T-helper 2 cell treated with Interferon-gamma antibody and Interleukin-4, amounts not matched to agents 5 μg/mL and 100 μg/mL, for 36 hours (primary cell): ENCODE measurements at regions not wholly inside any gene's neighbourhood (a gene's known extent, or its start where the extent isn't known, plus 50 kb on each side); places are given as distances from the start of the nearest gene placed in this dataset.

Experiments
- DNase-seq: peaks from one replicate; pipeline ENCODE4 v3.0.0; 2021; ENCODE audit warnings: low spot score
- H3K27ac Mint-ChIP-seq: one replicate; pipeline ENCODE4 v1.8.0; 2021; ENCODE audit warnings: mild to moderate bottlenecking, mixed read lengths
- H3K27me3 Mint-ChIP-seq: one replicate; pipeline ENCODE4 v1.8.0; 2021; ENCODE audit warnings: low read depth, mixed read lengths
- H3K36me3 Mint-ChIP-seq: one replicate; pipeline ENCODE4 v1.8.0; 2021; ENCODE audit warnings: low read depth, mixed read lengths
- H3K4me1 Mint-ChIP-seq: one replicate; pipeline ENCODE4 v1.8.0; 2021; ENCODE audit warnings: low read depth, mixed read lengths
- H3K4me3 Mint-ChIP-seq: one replicate; pipeline ENCODE4 v1.8.0; 2022; ENCODE audit warnings: mild to moderate bottlenecking, moderate library complexity, mixed read lengths
- H3K9me3 Mint-ChIP-seq: one replicate; pipeline ENCODE4 v1.8.0; 2021; ENCODE audit warnings: mixed read lengths

- peaks cover 7% of the 10 kb centered on the region for H3K27me3 Mint-ChIP-seq
- DNase-seq = no peak
These were observed 86.7 kb upstream of the CLDN14 start for GRCh38 chr21:36566644-36567043.

DNA sequence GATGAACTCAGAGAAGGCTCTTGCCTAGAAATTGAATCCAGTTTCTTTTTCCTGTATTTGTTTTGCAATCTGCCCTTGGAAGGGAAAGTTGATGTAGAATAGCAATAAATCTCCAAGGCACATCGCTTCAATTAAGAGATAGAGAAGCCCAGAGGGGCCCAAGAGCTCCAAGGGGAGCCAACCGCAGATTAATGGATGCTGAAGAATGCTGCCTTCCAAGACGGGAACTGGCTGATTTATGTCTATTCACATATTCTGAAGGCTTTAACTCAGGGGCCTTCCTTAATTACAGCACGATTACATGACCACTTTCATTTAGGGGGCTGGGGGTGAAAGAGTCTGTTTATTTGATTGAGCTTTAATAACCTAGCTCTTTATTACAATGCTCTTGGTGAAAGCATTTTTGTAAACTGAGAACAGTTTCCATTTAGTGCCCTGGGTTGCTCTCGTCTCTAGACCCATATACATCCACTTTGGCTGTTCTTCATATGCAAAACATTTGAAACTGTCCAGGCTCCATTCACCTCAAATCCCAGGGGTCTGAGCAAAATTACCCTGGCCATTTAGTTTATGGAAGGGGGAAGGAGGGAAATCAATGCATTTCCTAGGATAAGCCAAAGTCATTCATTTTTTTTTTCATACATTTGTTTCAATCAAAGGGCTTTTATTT, 87.4 kb upstream of the CLDN14 start:
- no peaks in the 10 kb centered on the region for H3K4me1 Mint-ChIP-seq
- H3K27ac Mint-ChIP-seq = no peak overlapping the region
- H3K4me3 Mint-ChIP-seq = no peak overlapping the region
- H3K9me3 Mint-ChIP-seq = no peaks in the 10 kb centered on the region
- peaks cover 7% of the 10 kb centered on the region for H3K27me3 Mint-ChIP-seq
- no peak for DNase-seq
- no peaks in the 10 kb centered on the region for H3K36me3 Mint-ChIP-seq

More at GRCh38 chr21:36566644-36567043, 86.7 kb upstream of the CLDN14 start:
- Mint-ChIP-seq H3K36me3 (no peaks in the 10 kb centered on the region), H3K4me1 (peaks cover 2% of the 10 kb centered on the region), H3K27ac (no peak overlapping the region), H3K4me3 (no peak overlapping the region), H3K9me3 (no peaks in the 10 kb centered on the region)

DNA sequence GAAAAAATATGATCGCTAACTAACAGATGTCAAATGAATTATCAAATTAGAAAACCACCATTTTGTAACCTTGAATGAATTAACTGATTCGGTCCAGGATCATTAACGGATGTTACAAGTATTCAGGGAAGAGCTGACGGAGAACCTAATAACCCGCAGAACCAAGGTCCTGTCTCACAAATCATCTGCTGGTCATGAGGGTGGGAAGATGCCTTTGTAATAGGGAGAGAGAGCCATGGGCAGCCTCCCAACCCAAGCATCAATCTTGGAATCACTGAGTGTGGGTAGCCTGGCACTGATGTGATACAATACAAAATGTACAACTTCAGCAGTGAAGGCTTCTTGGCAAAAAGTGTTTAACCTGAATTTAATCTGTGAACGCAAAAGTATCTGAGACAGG, 89.6 kb upstream of the CLDN14 start:
- Mint-ChIP-seq H3K27ac (no peak overlapping the region), H3K36me3 (no peaks in the 10 kb centered on the region), H3K9me3 (no peaks in the 10 kb centered on the region), H3K27me3 (peaks cover 4% of the 10 kb centered on the region), H3K4me1 (no peaks in the 10 kb centered on the region), H3K4me3 (no peak overlapping the region)
- no peak for DNase-seq

DNA sequence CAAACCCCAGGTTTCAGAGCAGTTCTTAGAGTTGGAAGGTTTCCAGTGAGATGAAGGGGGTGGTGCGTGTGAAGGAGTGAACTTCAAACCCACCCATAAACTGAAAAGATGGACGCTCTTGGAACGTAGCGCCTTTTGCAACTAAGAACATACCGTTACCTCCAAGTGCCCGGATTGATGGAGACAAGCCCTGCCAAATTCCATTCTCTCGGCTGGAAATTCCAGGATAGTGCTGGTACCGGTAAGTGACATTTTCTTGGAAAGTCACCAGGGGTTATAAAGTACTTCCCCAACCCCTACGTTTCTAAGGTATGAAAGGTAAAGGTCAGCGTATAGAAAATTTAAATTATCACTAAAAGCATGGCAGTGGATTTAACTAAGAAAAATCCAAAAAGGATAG, 91.6 kb upstream of the CLDN14 start:
- DNase-seq = no peak
- no peak overlapping the region for H3K27ac Mint-ChIP-seq
- no peaks in the 10 kb centered on the region for H3K9me3 Mint-ChIP-seq
- H3K4me1 Mint-ChIP-seq = no peaks in the 10 kb centered on the region
- peaks cover 2% of the 10 kb centered on the region for H3K27me3 Mint-ChIP-seq
- no peaks in the 10 kb centered on the region for H3K36me3 Mint-ChIP-seq
- H3K4me3 Mint-ChIP-seq = no peak overlapping the region

GRCh38 chr21:36572039-36572438, 92.1 kb upstream of the CLDN14 start:
- Mint-ChIP-seq H3K27me3 (peaks cover 2% of the 10 kb centered on the region), H3K4me1 (no peaks in the 10 kb centered on the region), H3K27ac (no peak overlapping the region), H3K9me3 (no peaks in the 10 kb centered on the region), H3K36me3 (no peaks in the 10 kb centered on the region), H3K4me3 (no peak overlapping the region)
- no peak for DNase-seq

DNA sequence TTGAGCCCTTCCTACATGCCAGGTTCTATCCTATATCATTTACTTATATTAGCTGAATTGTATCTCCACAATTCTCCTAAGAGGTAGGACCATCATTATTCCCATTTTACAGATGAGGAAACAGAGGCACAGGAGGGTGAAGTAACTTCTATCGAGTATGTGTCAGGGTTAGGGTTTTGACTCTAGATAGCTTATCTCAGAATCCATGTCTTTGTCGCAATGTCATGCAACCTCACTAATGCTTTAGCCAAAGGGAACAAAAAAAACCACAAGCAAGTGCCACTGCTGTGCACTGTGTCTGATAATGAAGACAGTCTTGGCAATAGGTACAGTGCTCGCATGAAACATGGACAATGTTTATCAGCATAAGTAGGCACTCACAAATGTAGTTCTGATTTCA, 95.4 kb upstream of the CLDN14 start:
- no peaks in the 10 kb centered on the region for H3K36me3 Mint-ChIP-seq
- no peak overlapping the region for H3K27ac Mint-ChIP-seq
- no peak for DNase-seq
- peaks cover under 1% of the 10 kb centered on the region for H3K27me3 Mint-ChIP-seq
- H3K4me3 Mint-ChIP-seq = no peak overlapping the region
- H3K9me3 Mint-ChIP-seq = no peaks in the 10 kb centered on the region
- H3K4me1 Mint-ChIP-seq = no peaks in the 10 kb centered on the region

DNA sequence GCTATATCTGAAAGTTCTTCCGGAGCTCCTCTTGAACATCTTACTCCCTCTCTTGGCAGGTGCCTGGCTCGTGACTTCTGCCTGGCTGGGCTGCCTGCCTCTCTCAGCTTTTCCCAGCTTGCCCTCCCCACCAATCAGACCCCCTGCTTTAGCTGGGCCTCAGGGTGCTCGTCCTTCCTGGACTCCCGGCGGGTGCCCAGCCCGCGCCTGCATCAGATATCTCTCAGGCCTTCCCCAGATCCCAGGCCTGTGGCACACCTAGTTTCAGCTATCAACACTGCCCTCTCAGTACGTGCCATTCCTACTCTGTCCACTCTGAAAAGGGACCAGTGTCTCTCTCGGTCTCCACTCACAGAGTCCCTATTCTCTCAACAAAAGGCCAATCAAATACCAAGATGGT, 96.5 kb upstream of the CLDN14 start:
- no peak for DNase-seq
- Mint-ChIP-seq H3K27me3 (no peaks in the 10 kb centered on the region), H3K4me3 (no peak overlapping the region), H3K4me1 (no peaks in the 10 kb centered on the region), H3K36me3 (no peaks in the 10 kb centered on the region), H3K27ac (no peak overlapping the region), H3K9me3 (no peaks in the 10 kb centered on the region)

DNA sequence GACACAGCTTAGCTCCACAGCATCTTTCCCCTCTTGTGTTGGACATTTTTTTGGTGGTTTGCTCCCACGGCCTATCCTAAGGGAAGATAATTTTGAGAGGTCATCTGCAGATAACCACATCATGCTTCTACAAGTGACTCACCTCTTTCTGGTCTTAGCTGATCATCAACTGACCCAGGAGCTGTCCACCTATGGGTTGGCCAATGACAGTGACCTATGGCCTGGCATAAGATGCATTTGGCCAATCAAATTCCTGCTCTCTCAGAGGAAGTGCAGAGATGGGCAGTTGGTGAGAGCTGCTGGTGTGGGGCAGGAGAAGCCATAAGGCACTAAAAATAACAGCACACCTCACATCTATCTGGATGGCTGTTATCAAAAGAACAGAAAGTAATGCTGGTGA, 100.0 kb upstream of the CLDN14 start:
- Mint-ChIP-seq H3K27ac (no peak overlapping the region), H3K27me3 (no peaks in the 10 kb centered on the region), H3K4me3 (no peak overlapping the region), H3K36me3 (no peaks in the 10 kb centered on the region), H3K4me1 (no peaks in the 10 kb centered on the region), H3K9me3 (no peaks in the 10 kb centered on the region)
- no peak for DNase-seq

DNA sequence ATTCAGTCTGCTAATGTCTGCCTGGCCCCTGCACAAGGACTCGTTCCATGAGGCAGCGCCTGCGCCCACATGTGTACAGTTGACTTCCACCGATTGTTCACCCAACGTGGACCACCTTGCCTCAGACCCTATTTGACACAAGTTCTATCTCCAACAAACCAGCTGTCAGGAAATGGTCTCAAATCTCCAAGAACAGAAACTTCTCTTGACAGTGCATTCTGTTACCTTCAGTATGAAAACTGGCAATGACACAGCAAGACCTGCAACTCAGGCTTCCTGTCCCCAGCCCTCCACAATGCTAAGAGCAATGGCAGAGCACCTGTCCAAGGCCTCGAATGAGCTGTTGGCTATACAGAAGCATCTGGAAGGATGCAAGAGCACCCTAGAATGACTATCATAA, 102.3 kb upstream of the CLDN14 start:
- H3K27ac Mint-ChIP-seq = no peak overlapping the region
- no peaks in the 10 kb centered on the region for H3K36me3 Mint-ChIP-seq
- no peak overlapping the region for H3K4me3 Mint-ChIP-seq
- no peaks in the 10 kb centered on the region for H3K4me1 Mint-ChIP-seq
- H3K27me3 Mint-ChIP-seq = no peaks in the 10 kb centered on the region
- no peak for DNase-seq
- no peaks in the 10 kb centered on the region for H3K9me3 Mint-ChIP-seq

- Mint-ChIP-seq H3K4me3 (no peak overlapping the region), H3K36me3 (no peaks in the 10 kb centered on the region), H3K27ac (no peak overlapping the region), H3K4me1 (no peaks in the 10 kb centered on the region), H3K27me3 (no peaks in the 10 kb centered on the region), H3K9me3 (no peaks in the 10 kb centered on the region)
- DNase-seq = no peak
These were observed 103.7 kb upstream of the CLDN14 start for GRCh38 chr21:36583591-36583990.

- H3K36me3 Mint-ChIP-seq = no peaks in the 10 kb centered on the region
- H3K4me1 Mint-ChIP-seq = peaks cover 4% of the 10 kb centered on the region
- H3K27ac Mint-ChIP-seq = no peak overlapping the region
- no peaks in the 10 kb centered on the region for H3K9me3 Mint-ChIP-seq
- peak; percentile 11 for DNase-seq
- no peak overlapping the region for H3K4me3 Mint-ChIP-seq
- H3K27me3 Mint-ChIP-seq = no peaks in the 10 kb centered on the region
These were observed 105.3 kb upstream of the CLDN14 start for GRCh38 chr21:36584980-36585940.

DNA sequence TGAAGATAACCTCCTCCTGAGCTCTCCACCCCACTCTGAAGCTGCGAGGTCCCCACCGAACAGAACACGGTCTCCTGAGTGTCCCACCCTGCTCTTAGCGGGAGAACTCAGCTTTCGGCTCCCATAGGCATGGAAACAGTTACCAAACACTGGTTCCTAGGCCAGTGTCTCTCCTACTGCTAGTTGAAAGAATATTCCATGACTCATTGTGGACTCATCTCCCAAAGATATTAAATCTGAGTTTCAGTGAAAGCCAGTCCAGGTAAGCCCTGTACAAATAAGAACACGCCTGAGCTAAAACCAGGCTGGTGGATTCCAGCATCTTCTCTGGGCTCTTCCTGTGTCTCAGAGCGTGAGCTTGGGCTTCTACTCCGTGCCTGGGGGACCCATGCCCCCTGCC, 107.5 kb upstream of the CLDN14 start:
- Mint-ChIP-seq H3K4me1 (peaks cover 4% of the 10 kb centered on the region), H3K4me3 (no peak overlapping the region), H3K9me3 (no peaks in the 10 kb centered on the region), H3K27me3 (no peaks in the 10 kb centered on the region), H3K36me3 (no peaks in the 10 kb centered on the region), H3K27ac (no peak overlapping the region)
- DNase-seq = no peak

GRCh38 chr21:36589352-36589971, 109.5 kb upstream of the SIM2 start:
- DNase-seq = peak; percentile 20
- H3K27ac Mint-ChIP-seq = no peak overlapping the region
- H3K9me3 Mint-ChIP-seq = no peaks in the 10 kb centered on the region
- no peak overlapping the region for H3K4me3 Mint-ChIP-seq
- no peaks in the 10 kb centered on the region for H3K27me3 Mint-ChIP-seq
- H3K36me3 Mint-ChIP-seq = no peaks in the 10 kb centered on the region
- H3K4me1 Mint-ChIP-seq = peaks cover 4% of the 10 kb centered on the region

- no peak overlapping the region for H3K4me3 Mint-ChIP-seq
- no peaks in the 10 kb centered on the region for H3K36me3 Mint-ChIP-seq
- H3K27me3 Mint-ChIP-seq = no peaks in the 10 kb centered on the region
- no peak overlapping the region for H3K27ac Mint-ChIP-seq
- H3K9me3 Mint-ChIP-seq = no peaks in the 10 kb centered on the region
- DNase-seq = no peak
- H3K4me1 Mint-ChIP-seq = peaks cover 4% of the 10 kb centered on the region
These were observed 107.5 kb upstream of the SIM2 start for GRCh38 chr21:36591326-36591970.
